ENCODE measurements at regions not wholly inside any gene's neighbourhood (a gene's known extent, or its start where the extent isn't known, plus 50 kb on each side); places are given as distances from the start of the nearest gene placed in this dataset.
"Not testable (repeated sequence)": the region's sequence is repeated elsewhere in the genome, so short reads cannot be mapped to it uniquely, and the experiment has no call there.

- DNase-seq (ENCODE audit: low read depth) = no peak
Measured at GRCh38 chr1:238465449-238465848, 574.7 kb upstream of the ZP4 start.

GRCh38 chr1:238458899-238459298, 568.2 kb upstream of the ZP4 start:
- DNase-seq (ENCODE audit: low read depth) = no peak

GRCh38 chr1:238457610-238458009, 566.9 kb upstream of the ZP4 start:
- no peak for DNase-seq (ENCODE audit: low read depth)

DNA sequence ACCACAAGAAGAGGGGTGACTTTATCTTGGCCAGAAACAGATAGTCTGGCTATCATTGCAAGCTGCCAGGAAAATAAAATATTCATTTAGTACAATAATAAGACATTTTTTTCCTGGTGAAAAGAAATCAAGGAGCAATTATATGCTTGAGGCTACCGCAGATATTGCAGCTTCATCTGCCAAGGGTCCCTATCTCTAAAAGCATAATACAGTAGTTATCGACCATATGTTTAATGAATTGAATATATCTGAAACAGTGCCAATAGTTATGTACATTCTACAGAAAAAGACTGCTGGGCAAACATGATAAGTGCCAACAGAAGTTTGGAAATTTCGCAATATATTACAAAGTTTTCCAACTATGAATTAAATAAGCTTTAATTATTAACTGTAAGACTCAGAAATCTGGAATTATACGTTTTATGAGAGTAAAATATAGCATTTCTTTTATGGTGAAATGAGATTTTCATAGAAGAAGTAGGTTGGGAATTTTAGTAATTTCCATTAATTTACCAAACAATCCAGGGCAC, 561.1 kb upstream of the ZP4 start:
- DNase-seq (ENCODE audit: low read depth) = no peak

DNA sequence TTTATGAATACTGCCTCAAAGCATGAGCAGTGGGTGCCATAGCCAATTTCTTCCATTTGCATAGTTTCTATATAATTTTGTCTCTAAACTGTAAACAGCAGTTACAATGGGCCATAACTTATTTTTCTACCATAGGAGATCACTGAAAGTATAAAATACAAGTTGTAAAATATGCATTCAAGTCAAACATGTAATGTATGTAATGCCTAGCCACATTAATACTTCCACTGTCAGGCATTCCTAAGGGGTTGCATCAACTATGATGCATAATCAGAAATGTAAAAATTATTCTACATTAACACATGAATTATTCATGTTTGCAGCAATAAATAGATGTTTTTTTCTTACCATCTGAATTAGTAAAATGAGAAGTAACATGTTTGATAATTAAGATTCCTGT, 560.3 kb upstream of the ZP4 start:
- DNase-seq (ENCODE audit: low read depth) = no peak

GRCh38 chr1:238443687-238444086, 553.0 kb upstream of the ZP4 start:
- DNase-seq (ENCODE audit: low read depth) = no peak

DNA sequence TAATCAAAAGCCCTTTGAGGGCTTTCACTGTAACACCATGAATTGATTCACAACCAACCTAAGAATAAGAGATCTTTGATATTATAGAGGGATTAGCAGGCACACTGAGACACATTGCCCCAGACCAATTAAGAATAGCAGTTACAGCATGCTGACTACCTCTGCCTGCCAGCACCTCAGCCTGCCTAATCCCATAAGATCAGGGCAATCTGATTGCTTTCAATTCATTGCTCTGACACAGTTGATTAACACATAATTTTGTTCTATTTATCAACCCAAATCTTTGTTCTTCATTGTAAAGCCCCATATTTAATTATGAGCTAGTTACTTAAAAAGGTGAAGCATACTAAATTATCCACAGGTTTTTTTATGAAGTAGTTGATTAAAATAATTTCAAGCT, 548.8 kb upstream of the ZP4 start:
- no peak for DNase-seq (ENCODE audit: low read depth)

- no peak for DNase-seq (ENCODE audit: low read depth)
Measured at GRCh38 chr1:238438311-238439270, 547.9 kb upstream of the ZP4 start.

GRCh38 chr1:238429703-238430102, 539.0 kb upstream of the ZP4 start:
- not testable (repeated sequence) for DNase-seq (ENCODE audit: low read depth)

GRCh38 chr1:238419209-238419608, 528.5 kb upstream of the ZP4 start:
- no peak for DNase-seq (ENCODE audit: low read depth)

GRCh38 chr1:238409932-238410331, 519.2 kb upstream of the ZP4 start:
- no peak for DNase-seq (ENCODE audit: low read depth)

GRCh38 chr1:238409191-238409850, 518.6 kb upstream of the ZP4 start:
- no peak for DNase-seq (ENCODE audit: low read depth)

DNA sequence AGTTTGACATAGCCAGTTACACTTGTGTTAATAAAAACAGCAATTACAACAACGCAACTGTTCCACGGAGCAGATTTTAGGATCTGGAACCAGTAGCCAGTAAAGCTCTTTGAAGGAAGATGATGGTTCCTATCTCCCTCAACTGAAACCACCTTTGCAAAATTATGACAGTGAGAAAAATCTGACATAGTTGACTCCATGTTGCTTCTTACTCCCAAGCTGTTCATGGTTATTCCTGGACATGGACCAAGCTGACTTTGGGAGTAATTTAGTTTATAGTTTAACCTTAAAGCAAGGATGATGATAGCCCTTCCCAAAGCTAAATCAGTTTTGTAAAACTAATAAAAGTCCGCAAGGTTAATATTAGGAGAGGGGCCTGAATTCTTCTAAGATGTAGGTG, 518.0 kb upstream of the ZP4 start:
- DNase-seq (ENCODE audit: low read depth) = no peak

- no peak for DNase-seq (ENCODE audit: low read depth)
Measured at GRCh38 chr1:238406098-238406860, 515.6 kb upstream of the ZP4 start.

GRCh38 chr1:238404921-238405320, 514.2 kb upstream of the ZP4 start:
- no peak for DNase-seq (ENCODE audit: low read depth)

- no peak for DNase-seq (ENCODE audit: low read depth)
Measured at GRCh38 chr1:238404481-238404880, 513.8 kb upstream of the ZP4 start.

DNA sequence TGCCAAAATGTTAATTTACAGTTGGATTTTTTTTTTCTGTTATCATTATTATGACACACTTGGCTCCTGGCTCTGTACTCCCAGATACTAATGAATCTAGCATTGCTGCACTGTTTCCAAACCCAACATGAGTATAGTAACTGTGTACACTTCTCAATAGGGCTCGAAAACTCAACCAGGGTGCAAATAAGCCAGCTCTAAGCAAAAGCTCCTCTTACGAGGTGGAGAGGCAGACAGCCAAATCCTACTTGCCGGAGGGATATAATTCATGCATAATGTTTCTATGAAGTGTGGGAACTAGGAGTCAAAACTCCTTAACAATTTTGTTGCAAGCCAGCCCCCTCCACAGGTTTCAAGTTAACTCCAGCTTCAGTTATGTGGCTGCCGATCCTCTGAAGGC, 510.4 kb upstream of the ZP4 start:
- no peak for DNase-seq (ENCODE audit: low read depth)

DNA sequence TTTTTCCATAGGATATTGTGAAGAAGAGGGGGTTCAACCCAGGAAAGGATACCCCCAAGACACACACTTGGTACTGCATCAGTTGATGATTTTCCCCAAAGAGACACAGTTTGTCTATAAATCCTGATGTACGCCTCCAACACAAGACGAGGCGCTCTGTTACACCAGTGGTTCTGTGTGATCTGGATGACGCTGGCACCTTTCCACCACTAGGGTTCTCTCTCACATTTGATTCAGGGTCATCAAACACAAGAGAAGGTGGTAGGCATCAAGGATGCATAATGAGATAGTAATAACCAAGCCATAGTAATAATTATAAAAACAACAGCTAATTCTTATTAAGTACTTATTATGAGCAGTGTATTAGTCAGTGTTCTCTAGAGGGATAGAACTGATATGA, 508.8 kb upstream of the ZP4 start:
- no peak for DNase-seq (ENCODE audit: low read depth)

DNA sequence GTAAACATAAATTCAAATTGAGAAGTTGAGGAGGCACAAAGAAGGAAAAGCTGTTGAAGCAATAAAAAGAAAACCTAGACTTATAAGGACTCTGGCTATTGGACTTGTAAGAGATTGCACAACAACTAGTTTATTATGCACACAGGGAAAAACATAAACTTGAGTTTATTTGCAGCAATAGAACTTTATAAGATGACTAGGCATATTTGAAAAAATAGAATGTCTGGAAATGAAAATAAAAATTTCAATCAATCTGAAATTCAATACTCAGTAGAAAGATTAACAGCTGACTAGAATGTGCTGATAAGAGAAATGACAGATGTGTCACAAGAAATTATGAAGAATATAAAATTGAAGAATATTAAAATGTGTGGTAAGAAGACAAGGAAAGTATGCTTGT, 505.4 kb upstream of the ZP4 start:
- no peak for DNase-seq (ENCODE audit: low read depth)

- no peak for DNase-seq (ENCODE audit: low read depth)
Measured at GRCh38 chr1:238384381-238384780, 493.7 kb upstream of the ZP4 start.

DNA sequence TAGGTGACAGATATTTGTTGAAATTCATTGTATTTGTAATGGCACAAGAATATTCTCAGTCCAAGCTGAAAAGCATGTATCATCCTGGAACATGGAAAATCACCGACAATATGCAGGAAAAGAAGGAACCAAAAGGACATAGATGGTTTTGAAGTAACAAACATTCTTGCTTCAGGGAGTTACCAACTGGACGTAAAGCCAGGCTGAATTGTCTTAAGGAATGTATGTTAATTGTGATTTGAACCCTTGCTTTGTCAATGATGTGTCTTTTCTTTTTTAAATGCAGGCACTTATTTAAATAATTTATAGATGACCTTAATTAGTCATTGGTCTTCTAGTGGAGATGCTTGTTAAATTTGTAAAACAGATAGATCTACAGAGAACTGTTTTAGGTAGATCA, 489.4 kb upstream of the ZP4 start:
- DNase-seq (ENCODE audit: low read depth) = no peak

GRCh38 chr1:238379446-238379845, 488.7 kb upstream of the ZP4 start:
- DNase-seq (ENCODE audit: low read depth) = not testable (repeated sequence)

All from T follicular helper cell (primary cell).